Erythroblast (primary cell): ENCODE measurements at regions not wholly inside any gene's neighbourhood (a gene's known extent, or its start where the extent isn't known, plus 50 kb on each side); places are given as distances from the start of the nearest gene placed in this dataset.

Experiments
- GATA1 ChIP-seq: IDR thresholded peaks from 2 replicates; pipeline ENCODE4 v1.6.1; 2011; ENCODE audit warnings: low read depth, mild to moderate bottlenecking, control low read depth, low read length, moderate library complexity
- POLR2A ChIP-seq: IDR thresholded peaks from 2 replicates; pipeline ENCODE4 v1.6.1; 2011; ENCODE audit warnings: mild to moderate bottlenecking, low read length

DNA sequence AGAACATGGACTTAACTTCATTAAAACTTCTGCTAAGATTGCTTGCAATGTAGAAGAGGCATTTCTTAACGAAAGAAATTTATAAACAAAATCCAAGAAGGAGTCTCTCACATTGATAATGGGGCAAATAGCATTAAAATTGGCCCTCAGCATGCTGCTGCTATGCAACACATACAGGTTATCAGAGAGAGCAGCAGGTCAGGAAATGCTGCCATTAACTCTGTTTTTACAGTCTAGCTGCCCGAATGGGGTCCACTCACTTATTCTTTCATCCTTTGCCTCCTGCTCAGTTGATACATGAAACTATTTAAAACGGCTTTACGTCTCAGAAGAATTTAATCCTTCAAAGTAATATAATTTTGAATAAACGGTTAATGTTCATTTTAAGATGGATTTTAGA is 620.4 kb downstream of the SLC16A7 start:
- TF ChIP-seq POLR2A: no peak
- TF ChIP-seq GATA1: no peak
